Uterus (tissue), 2 donors: ENCODE measurements at regions not wholly inside any gene's neighbourhood (a gene's known extent, or its start where the extent isn't known, plus 50 kb on each side); places are given as distances from the start of the nearest gene placed in this dataset.

Experiments
- POLR2A ChIP-seq, 2 donors: fragments of 450-650 bp; IDR thresholded peaks; one replicate each; pipeline ENCODE4 v1.6.1; 2016; ENCODE audit warnings: antibody characterized with exemption in 2 of 2, mild to moderate bottlenecking in 1 of 2, moderate library complexity in 1 of 2
- TF ChIP-seq, protein P1 (sequence below), 4 experiments: fragments of 200-600 bp in 2 of 4; fragments of 450-650 bp in 2 of 4; sonication (generic) in 2 of 4; IDR thresholded peaks; one replicate each; pipeline ENCODE4 v1.5.1; 2016 to 2019; ENCODE audit warnings: antibody characterized with exemption in 4 of 4, mild to moderate bottlenecking in 2 of 4, moderate library complexity in 1 of 4

DNA sequence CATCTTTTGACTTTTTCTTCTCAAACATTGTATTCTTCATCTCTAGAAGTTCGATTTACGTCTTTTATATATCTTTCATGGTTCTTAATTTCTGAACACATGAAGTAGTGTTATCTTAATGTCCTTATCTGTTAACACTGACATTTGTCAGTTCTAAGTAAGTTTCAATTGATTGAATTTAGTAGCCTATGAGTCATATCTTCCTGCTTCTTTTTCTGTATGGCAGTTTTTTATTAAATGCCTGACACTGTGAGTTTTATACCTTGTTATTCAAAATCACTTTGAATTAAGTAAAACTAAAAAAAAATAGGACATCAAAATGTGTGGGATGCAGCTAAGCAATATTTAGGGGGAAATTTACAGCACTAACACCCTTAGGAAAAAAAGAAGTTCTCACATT is 707.0 kb upstream of the ACO1 start:
- TF ChIP-seq, protein P1, sequence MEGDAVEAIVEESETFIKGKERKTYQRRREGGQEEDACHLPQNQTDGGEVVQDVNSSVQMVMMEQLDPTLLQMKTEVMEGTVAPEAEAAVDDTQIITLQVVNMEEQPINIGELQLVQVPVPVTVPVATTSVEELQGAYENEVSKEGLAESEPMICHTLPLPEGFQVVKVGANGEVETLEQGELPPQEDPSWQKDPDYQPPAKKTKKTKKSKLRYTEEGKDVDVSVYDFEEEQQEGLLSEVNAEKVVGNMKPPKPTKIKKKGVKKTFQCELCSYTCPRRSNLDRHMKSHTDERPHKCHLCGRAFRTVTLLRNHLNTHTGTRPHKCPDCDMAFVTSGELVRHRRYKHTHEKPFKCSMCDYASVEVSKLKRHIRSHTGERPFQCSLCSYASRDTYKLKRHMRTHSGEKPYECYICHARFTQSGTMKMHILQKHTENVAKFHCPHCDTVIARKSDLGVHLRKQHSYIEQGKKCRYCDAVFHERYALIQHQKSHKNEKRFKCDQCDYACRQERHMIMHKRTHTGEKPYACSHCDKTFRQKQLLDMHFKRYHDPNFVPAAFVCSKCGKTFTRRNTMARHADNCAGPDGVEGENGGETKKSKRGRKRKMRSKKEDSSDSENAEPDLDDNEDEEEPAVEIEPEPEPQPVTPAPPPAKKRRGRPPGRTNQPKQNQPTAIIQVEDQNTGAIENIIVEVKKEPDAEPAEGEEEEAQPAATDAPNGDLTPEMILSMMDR (IDR thresholded peaks at IDR 0.05): no peak
- TF ChIP-seq POLR2A (IDR thresholded peaks at IDR 0.05): no peak
